ENCODE measurements at regions not wholly inside any gene's neighbourhood (a gene's known extent, or its start where the extent isn't known, plus 50 kb on each side); places are given as distances from the start of the nearest gene placed in this dataset.

GRCh38 chr9:82604947-82605656, 457.8 kb downstream of the RASEF start:
- no peak for TF ChIP-seq CTCF (IDR thresholded peaks at IDR 0.05; ENCODE audit: insufficient read depth, low read length, missing control alignments)
- no peak overlapping the region for H3K4me3 ChIP-seq (ENCODE audit: low read depth, low read length)
- ChIA-PET CTCF (interaction anchor here (0.6 to 3.7 kb wide), 10 partner anchors 8 to 1078 kb away, joined by 3 to 50 read pairs (median 6); no protein-coding TSS in a partner anchor), POLR2A (no interaction called here)
- DNase-seq (ENCODE audit: low read depth, low spot score) = no peak

- POLR2A ChIA-PET = no interaction called here
- no peak overlapping the region for H3K4me3 ChIP-seq (ENCODE audit: low read depth, low read length)
- CTCF ChIA-PET = interaction anchor here (0.6 to 3.7 kb wide), 20 partner anchors 8 to 1731 kb away, joined by 3 to 50 read pairs (median 4); no protein-coding TSS in a partner anchor
- DNase-seq (ENCODE audit: low read depth, low spot score) = no peak
- no peak for TF ChIP-seq CTCF (IDR thresholded peaks at IDR 0.05; ENCODE audit: insufficient read depth, low read length, missing control alignments)
Measured at GRCh38 chr9:82605657-82606031, 457.3 kb downstream of the RASEF start.

- no peak for DNase-seq (ENCODE audit: low read depth, low spot score)
- no peak for TF ChIP-seq CTCF (IDR thresholded peaks at IDR 0.05; ENCODE audit: insufficient read depth, low read length, missing control alignments)
- CTCF ChIA-PET = interaction anchor here (0.6 to 3.7 kb wide), 41 partner anchors 8 to 1732 kb away, joined by 3 to 50 read pairs (median 4); no protein-coding TSS in a partner anchor
- POLR2A ChIA-PET = interaction anchor here (0.6 kb wide), 1 partner anchor 1808 kb away, joined by 4 read pairs; no protein-coding TSS in a partner anchor
- no peak overlapping the region for H3K4me3 ChIP-seq (ENCODE audit: low read depth, low read length)
Measured at GRCh38 chr9:82606071-82606470, 456.9 kb downstream of the RASEF start.

- peak; percentile 61 for TF ChIP-seq CTCF (IDR thresholded peaks at IDR 0.05; ENCODE audit: insufficient read depth, low read length, missing control alignments)
- no peak overlapping the region for H3K4me3 ChIP-seq (ENCODE audit: low read depth, low read length)
- CTCF ChIA-PET = interaction anchor here (0.6 to 3.7 kb wide), 50 partner anchors 8 to 1999 kb away, joined by 3 to 50 read pairs (median 4); no protein-coding TSS in a partner anchor
- POLR2A ChIA-PET = interaction anchor here (0.6 kb wide), 1 partner anchor 1809 kb away, joined by 4 read pairs; no protein-coding TSS in a partner anchor
- peak; percentile 24 for DNase-seq (ENCODE audit: low read depth, low spot score)
Measured at GRCh38 chr9:82606492-82607382, 456.2 kb downstream of the RASEF start.

GRCh38 chr9:82608487-82608886, 454.5 kb downstream of the RASEF start:
- ChIA-PET CTCF (interaction anchor here (1.0 to 3.7 kb wide), 5 partner anchors 9 to 1085 kb away, joined by 3 to 50 read pairs (median 13); no protein-coding TSS in a partner anchor), POLR2A (no interaction called here)
- H3K4me3 ChIP-seq (ENCODE audit: low read depth, low read length) = no peak overlapping the region
- TF ChIP-seq CTCF (IDR thresholded peaks at IDR 0.05; ENCODE audit: insufficient read depth, low read length, missing control alignments) = no peak
- DNase-seq (ENCODE audit: low read depth, low spot score) = no peak

- ChIA-PET POLR2A (no interaction called here), CTCF (no interaction called here)
- no peak overlapping the region for H3K4me3 ChIP-seq (ENCODE audit: low read depth, low read length)
- TF ChIP-seq CTCF (IDR thresholded peaks at IDR 0.05; ENCODE audit: insufficient read depth, low read length, missing control alignments) = no peak
- DNase-seq (ENCODE audit: low read depth, low spot score) = no peak
Measured at GRCh38 chr9:82612942-82613341, 450.0 kb downstream of the RASEF start.
